ENCODE measurements at regions not wholly inside any gene's neighbourhood (a gene's known extent, or its start where the extent isn't known, plus 50 kb on each side); places are given as distances from the start of the nearest gene placed in this dataset.

- H3K9me3 Mint-ChIP-seq (ENCODE audit: unreplicated experiment), result peaks cover under 1% of the 10 kb centered on the region
- H3K4me3 Mint-ChIP-seq (ENCODE audit: unreplicated experiment), result no peak overlapping the region
- no peaks in the 10 kb centered on the region for H3K36me3 Mint-ChIP-seq (ENCODE audit: unreplicated experiment)
- no peaks in the 10 kb centered on the region for H3K4me1 Mint-ChIP-seq (ENCODE audit: low read depth, unreplicated experiment)
- no peak for TF ChIP-seq CTCF (IDR thresholded peaks at IDR 0.05; ENCODE audit: partially characterized antibody, unreplicated experiment)
- no peak overlapping the region for H3K27ac Mint-ChIP-seq (ENCODE audit: unreplicated experiment)
- H3K27me3 Mint-ChIP-seq (ENCODE audit: unreplicated experiment), result peaks cover 3% of the 10 kb centered on the region
- DNase-seq, result no peak
These were observed 63.0 kb upstream of the DSC1 start for GRCh38 chr18:31225668-31226067.

GRCh38 chr18:31227497-31228229 lies 65.0 kb upstream of the DSC1 start:
- Mint-ChIP-seq H3K36me3 (ENCODE audit: unreplicated experiment) (no peaks in the 10 kb centered on the region), H3K27ac (ENCODE audit: unreplicated experiment) (no peak overlapping the region), H3K4me3 (ENCODE audit: unreplicated experiment) (no peak overlapping the region), H3K9me3 (ENCODE audit: unreplicated experiment) (no peaks in the 10 kb centered on the region), H3K27me3 (ENCODE audit: unreplicated experiment) (peaks cover 3% of the 10 kb centered on the region), H3K4me1 (ENCODE audit: low read depth, unreplicated experiment) (no peaks in the 10 kb centered on the region)
- no peak for TF ChIP-seq CTCF (IDR thresholded peaks at IDR 0.05; ENCODE audit: partially characterized antibody, unreplicated experiment)
- no peak for DNase-seq

DNA sequence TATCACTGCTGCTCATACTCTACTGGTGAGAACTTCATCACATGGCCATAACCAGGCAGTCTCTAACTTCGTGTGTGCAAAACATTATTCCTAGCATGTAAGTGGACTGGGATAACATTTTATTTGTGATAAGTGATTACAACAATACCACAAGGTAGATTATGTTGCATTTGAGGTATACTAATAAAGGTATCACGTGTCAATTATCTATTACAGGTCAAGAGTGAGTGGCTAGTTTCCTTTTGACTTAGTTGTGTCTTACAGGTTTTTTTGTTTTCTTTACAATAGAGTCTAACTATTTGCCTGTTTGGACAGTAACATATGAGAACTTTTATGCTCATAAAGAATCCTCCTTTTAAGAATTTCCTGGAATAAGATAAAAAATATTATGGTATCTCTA lies 67.2 kb upstream of the DSC1 start:
- DNase-seq, result no peak
- Mint-ChIP-seq H3K27ac (ENCODE audit: unreplicated experiment) (no peak overlapping the region), H3K4me3 (ENCODE audit: unreplicated experiment) (no peak overlapping the region), H3K9me3 (ENCODE audit: unreplicated experiment) (no peaks in the 10 kb centered on the region), H3K36me3 (ENCODE audit: unreplicated experiment) (no peaks in the 10 kb centered on the region), H3K4me1 (ENCODE audit: low read depth, unreplicated experiment) (no peaks in the 10 kb centered on the region), H3K27me3 (ENCODE audit: unreplicated experiment) (no peaks in the 10 kb centered on the region)
- TF ChIP-seq CTCF (IDR thresholded peaks at IDR 0.05; ENCODE audit: partially characterized antibody, unreplicated experiment), result no peak

GRCh38 chr18:31230495-31230894 lies 67.8 kb upstream of the DSC1 start:
- Mint-ChIP-seq H3K4me3 (ENCODE audit: unreplicated experiment) (no peak overlapping the region), H3K4me1 (ENCODE audit: low read depth, unreplicated experiment) (no peaks in the 10 kb centered on the region), H3K9me3 (ENCODE audit: unreplicated experiment) (no peaks in the 10 kb centered on the region), H3K27ac (ENCODE audit: unreplicated experiment) (no peak overlapping the region), H3K27me3 (ENCODE audit: unreplicated experiment) (no peaks in the 10 kb centered on the region), H3K36me3 (ENCODE audit: unreplicated experiment) (no peaks in the 10 kb centered on the region)
- DNase-seq, result no peak
- TF ChIP-seq CTCF (IDR thresholded peaks at IDR 0.05; ENCODE audit: partially characterized antibody, unreplicated experiment), result no peak

DNA sequence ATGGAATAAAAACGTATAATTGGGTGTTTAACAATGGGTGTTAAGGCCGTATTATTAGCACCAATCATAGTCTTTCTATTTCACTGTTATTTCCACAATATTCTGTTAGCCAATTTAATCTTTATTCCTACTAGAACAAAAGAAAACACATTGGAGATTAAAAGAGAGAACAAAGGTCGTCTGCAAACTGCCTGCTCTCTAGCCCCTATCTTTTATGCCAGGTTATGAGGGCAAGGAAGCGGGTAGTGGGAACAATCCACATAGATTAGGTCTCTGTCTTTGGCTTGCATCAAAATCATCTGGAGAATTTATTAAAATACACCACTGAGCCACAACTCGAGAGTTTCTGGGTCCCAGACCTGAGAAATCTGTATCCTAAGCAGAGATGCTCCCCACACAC lies 69.4 kb upstream of the DSC1 start:
- H3K27ac Mint-ChIP-seq (ENCODE audit: unreplicated experiment), result no peak overlapping the region
- H3K36me3 Mint-ChIP-seq (ENCODE audit: unreplicated experiment), result no peaks in the 10 kb centered on the region
- no peak for DNase-seq
- no peak overlapping the region for H3K4me3 Mint-ChIP-seq (ENCODE audit: unreplicated experiment)
- no peak for TF ChIP-seq CTCF (IDR thresholded peaks at IDR 0.05; ENCODE audit: partially characterized antibody, unreplicated experiment)
- no peaks in the 10 kb centered on the region for H3K27me3 Mint-ChIP-seq (ENCODE audit: unreplicated experiment)
- no peaks in the 10 kb centered on the region for H3K4me1 Mint-ChIP-seq (ENCODE audit: low read depth, unreplicated experiment)
- H3K9me3 Mint-ChIP-seq (ENCODE audit: unreplicated experiment), result no peaks in the 10 kb centered on the region
